ENCODE measurements at regions not wholly inside any gene's neighbourhood (a gene's known extent, or its start where the extent isn't known, plus 50 kb on each side); places are given as distances from the start of the nearest gene placed in this dataset.

DNA sequence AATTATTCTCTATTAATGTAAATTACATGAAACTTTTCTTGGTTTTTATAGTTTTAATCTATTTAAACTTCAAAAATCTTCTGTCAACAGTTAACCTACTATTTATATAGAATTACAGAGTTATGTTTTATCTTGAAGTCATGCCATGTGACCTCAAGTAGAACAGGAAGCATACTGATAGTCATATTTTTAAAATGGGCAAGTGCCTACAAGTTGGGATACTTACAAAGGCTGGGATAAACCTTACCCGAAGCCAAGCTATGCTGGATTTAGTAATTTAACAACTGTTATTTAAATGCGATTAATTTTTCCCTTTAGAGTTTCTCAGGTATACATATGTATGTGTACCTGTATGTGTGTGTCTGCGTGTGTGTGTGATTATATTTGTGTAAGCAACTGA is 266.9 kb downstream of the RASSF9 start:
- TF ChIP-seq CTCF (IDR thresholded peaks at IDR 0.05; ENCODE audit: extremely low read depth in 1 of 2, insufficient read depth in 1 of 2, low read depth in 1 of 2, low read length in 2 of 2) (no peak), POLR2AphosphoS5 (IDR thresholded peaks at IDR 0.05; ENCODE audit: insufficient read depth, low read depth, low read length) (no peak), EZH2 (IDR thresholded peaks at IDR 0.05; ENCODE audit: borderline replicate concordance, low read depth, low read length, severe bottlenecking) (no peak), POLR2A (IDR thresholded peaks at IDR 0.05; ENCODE audit: low read depth, low read length) (no peak)
- TF ChIP-seq, protein P1, sequence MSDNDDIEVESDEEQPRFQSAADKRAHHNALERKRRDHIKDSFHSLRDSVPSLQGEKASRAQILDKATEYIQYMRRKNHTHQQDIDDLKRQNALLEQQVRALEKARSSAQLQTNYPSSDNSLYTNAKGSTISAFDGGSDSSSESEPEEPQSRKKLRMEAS (IDR thresholded peaks at IDR 0.05; ENCODE audit: insufficient read depth, insufficient read length): no peak
